ENCODE measurements at regions not wholly inside any gene's neighbourhood (a gene's known extent, or its start where the extent isn't known, plus 50 kb on each side); places are given as distances from the start of the nearest gene placed in this dataset.

DNA sequence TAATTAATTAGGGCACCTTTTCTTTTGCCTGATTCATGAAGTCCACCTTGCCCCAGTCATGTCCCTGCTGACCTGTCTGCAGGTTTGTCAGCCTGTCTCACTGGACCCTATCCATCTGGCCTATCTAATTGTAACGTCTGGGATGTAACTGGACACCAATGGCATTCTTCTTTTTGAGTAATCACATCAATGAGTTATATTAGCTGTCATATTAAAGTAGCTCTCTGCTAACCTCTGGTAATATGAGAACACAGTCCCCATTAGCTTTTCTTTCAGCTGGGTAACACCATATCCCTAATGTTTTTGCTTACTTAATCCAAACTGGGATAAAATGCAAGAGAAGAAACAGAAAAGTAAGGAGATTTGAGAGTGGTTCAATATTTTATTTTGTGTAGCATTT lies 166.2 kb upstream of the VEPH1 start:
- Histone ChIP-seq H3K27ac (replicated peaks in 1 of 4) (no peak overlapping the region), H3K36me3 (no peaks in the 10 kb centered on the region), H3K27me3 (no peaks in the 10 kb centered on the region), H3K4me1 (no peaks in the 10 kb centered on the region), H3K9me3 (no peaks in the 10 kb centered on the region), H3K4me3 (no peak overlapping the region)
- DNase-seq (ENCODE audit: extremely low spot score), result no peak
- intact Hi-C loops (cut with DNase I), result no loop called here
- no peak for TF ChIP-seq EP300 (IDR thresholded peaks at IDR 0.05)
- no peak for TF ChIP-seq POLR2AphosphoS5 (IDR thresholded peaks at IDR 0.05)
- TF ChIP-seq POLR2A (IDR thresholded peaks at IDR 0.05; ENCODE audit: low read depth), result no peak
- TF ChIP-seq, protein P1, sequence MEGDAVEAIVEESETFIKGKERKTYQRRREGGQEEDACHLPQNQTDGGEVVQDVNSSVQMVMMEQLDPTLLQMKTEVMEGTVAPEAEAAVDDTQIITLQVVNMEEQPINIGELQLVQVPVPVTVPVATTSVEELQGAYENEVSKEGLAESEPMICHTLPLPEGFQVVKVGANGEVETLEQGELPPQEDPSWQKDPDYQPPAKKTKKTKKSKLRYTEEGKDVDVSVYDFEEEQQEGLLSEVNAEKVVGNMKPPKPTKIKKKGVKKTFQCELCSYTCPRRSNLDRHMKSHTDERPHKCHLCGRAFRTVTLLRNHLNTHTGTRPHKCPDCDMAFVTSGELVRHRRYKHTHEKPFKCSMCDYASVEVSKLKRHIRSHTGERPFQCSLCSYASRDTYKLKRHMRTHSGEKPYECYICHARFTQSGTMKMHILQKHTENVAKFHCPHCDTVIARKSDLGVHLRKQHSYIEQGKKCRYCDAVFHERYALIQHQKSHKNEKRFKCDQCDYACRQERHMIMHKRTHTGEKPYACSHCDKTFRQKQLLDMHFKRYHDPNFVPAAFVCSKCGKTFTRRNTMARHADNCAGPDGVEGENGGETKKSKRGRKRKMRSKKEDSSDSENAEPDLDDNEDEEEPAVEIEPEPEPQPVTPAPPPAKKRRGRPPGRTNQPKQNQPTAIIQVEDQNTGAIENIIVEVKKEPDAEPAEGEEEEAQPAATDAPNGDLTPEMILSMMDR (IDR thresholded peaks at IDR 0.05), result no peak
- 39% methylated on average over 1 of the region's 1 CpG for WGBS

DNA sequence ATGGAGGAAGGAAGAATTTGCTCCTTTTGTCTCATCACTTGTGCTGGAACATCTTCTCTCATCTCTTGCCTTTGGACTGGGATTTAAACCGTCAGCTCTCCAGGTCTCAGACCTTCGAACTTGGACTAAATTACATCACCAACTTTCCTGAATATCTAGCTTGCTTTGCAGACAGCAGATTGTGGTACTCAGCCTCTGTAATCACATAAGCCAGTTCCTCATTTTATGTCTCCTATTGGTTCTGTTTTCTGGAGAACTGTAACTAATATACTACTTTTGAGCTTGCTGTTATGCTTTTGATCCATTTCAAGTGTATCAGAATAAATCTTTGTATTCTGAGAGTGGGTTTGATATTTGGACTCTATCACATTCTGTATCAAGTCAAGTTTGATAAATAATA lies 164.3 kb upstream of the VEPH1 start:
- Histone ChIP-seq H3K36me3 (no peaks in the 10 kb centered on the region), H3K27me3 (no peaks in the 10 kb centered on the region), H3K4me1 (no peaks in the 10 kb centered on the region), H3K4me3 (no peak overlapping the region), H3K9me3 (no peaks in the 10 kb centered on the region), H3K27ac (replicated peaks in 1 of 4) (no peak overlapping the region)
- 79% methylated on average over 2 of the region's 2 CpGs for WGBS
- no peak for DNase-seq (ENCODE audit: extremely low spot score)
- intact Hi-C loops (cut with DNase I), result no loop called here
- TF ChIP-seq POLR2A (IDR thresholded peaks at IDR 0.05; ENCODE audit: low read depth) (no peak), EP300 (IDR thresholded peaks at IDR 0.05) (no peak)
- TF ChIP-seq, protein P1 (IDR thresholded peaks at IDR 0.05), result no peak

- H3K9me3 ChIP-seq, result no peaks in the 10 kb centered on the region
- H3K36me3 ChIP-seq, result no peaks in the 10 kb centered on the region
- DNase-seq (ENCODE audit: extremely low spot score), result no peak
- intact Hi-C loops (cut with DNase I), result no loop called here
- no peaks in the 10 kb centered on the region for H3K4me1 ChIP-seq
- TF ChIP-seq, protein P1 (IDR thresholded peaks at IDR 0.05), result no peak
- no peak for TF ChIP-seq POLR2A (IDR thresholded peaks at IDR 0.05; ENCODE audit: low read depth)
- no peak for TF ChIP-seq POLR2AphosphoS5 (IDR thresholded peaks at IDR 0.05)
- no peak for TF ChIP-seq EP300 (IDR thresholded peaks at IDR 0.05)
- H3K4me3 ChIP-seq, result no peak overlapping the region
- no peaks in the 10 kb centered on the region for H3K27me3 ChIP-seq
- no peak overlapping the region for H3K27ac ChIP-seq (replicated peaks in 1 of 4)
Measured at GRCh38 chr3:157662171-157662570, 159.0 kb upstream of the VEPH1 start.

DNA sequence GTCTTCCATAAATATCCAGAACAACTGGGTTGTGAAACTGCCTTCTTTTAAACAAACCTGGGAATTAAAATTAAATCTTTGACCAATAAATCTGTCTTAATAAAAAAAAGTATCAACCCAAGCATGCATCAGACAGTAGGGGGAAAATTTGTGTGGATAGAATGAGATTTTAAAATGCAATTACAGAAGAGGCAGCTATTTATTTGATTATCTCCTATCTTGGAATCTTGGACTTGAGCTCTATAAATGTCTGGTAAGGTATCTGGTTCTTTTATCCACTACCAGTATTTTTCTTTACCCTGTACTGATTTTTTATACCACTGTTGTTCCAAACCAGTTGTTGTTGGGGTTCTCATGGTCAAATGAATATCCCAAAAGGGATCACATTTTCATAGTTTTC lies 157.6 kb upstream of the VEPH1 start:
- intact Hi-C loops (cut with DNase I), result no loop called here
- H3K4me3 ChIP-seq, result no peak overlapping the region
- TF ChIP-seq, protein P1 (IDR thresholded peaks at IDR 0.05), result no peak
- TF ChIP-seq POLR2AphosphoS5 (IDR thresholded peaks at IDR 0.05), result no peak
- no peak for TF ChIP-seq POLR2A (IDR thresholded peaks at IDR 0.05; ENCODE audit: low read depth)
- TF ChIP-seq EP300 (IDR thresholded peaks at IDR 0.05), result no peak
- no peak for DNase-seq (ENCODE audit: extremely low spot score)
- H3K27me3 ChIP-seq, result no peaks in the 10 kb centered on the region
- H3K9me3 ChIP-seq, result no peaks in the 10 kb centered on the region
- no peak overlapping the region for H3K27ac ChIP-seq (replicated peaks in 1 of 4)
- H3K36me3 ChIP-seq, result no peaks in the 10 kb centered on the region
- no peaks in the 10 kb centered on the region for H3K4me1 ChIP-seq

GRCh38 chr3:157652366-157652765 lies 149.2 kb upstream of the VEPH1 start:
- H3K27ac ChIP-seq (replicated peaks in 1 of 4), result no peak overlapping the region
- DNase-seq (ENCODE audit: extremely low spot score), result no peak
- 83% methylated on average over 2 of the region's 2 CpGs for WGBS
- H3K9me3 ChIP-seq, result no peaks in the 10 kb centered on the region
- no peak overlapping the region for H3K4me3 ChIP-seq
- H3K27me3 ChIP-seq, result no peaks in the 10 kb centered on the region
- TF ChIP-seq POLR2A (IDR thresholded peaks at IDR 0.05; ENCODE audit: low read depth) (no peak), POLR2AphosphoS5 (IDR thresholded peaks at IDR 0.05) (no peak), EP300 (IDR thresholded peaks at IDR 0.05) (no peak)
- TF ChIP-seq, protein P1 (IDR thresholded peaks at IDR 0.05), result no peak
- H3K4me1 ChIP-seq, result no peaks in the 10 kb centered on the region
- no peaks in the 10 kb centered on the region for H3K36me3 ChIP-seq
- intact Hi-C loops (cut with DNase I), result no loop called here
